Right kidney (tissue), 1 donor: ENCODE measurements at regions not wholly inside any gene's neighbourhood (a gene's known extent, or its start where the extent isn't known, plus 50 kb on each side); places are given as distances from the start of the nearest gene placed in this dataset.

ENCODE experiments used
- DNase-seq: peaks from one replicate; pipeline ENCODE4 v3.0.0-alpha.2; 2016

DNA sequence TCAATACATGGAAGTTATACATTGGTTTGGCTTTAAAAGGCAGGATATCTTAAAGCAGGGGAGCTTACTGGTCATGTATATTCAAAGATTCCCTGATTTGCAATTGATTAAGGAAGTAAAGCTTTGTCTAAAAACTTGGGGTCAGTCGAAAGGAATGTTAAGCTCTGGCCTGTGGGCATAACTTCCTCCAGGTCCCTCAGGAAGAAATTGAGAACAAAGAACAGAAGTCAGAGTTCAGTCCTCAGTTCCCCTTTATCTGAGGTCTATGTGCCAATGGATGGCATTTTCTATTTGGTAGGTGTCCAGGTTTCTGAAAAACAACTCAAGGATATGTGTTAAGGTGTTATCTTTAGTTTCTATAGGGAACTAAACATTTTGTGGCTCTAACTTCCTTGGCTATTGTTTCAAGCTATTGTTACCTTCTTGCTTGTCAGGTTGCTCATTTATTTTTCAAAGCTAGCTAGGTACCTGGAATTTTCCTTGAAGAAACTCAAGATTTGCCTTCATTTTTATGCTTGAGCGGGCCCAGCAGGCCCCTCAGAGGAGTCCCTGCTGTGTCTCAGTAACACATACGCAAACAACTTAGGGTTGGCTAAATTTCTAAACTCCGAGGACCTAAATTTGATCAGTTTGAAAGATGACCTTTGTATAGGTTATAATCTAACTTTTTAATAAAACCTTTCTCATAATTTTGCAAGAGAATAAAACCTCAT lies 135.0 kb upstream of the UBE2E2 start:
- DNase-seq: no peak

DNA sequence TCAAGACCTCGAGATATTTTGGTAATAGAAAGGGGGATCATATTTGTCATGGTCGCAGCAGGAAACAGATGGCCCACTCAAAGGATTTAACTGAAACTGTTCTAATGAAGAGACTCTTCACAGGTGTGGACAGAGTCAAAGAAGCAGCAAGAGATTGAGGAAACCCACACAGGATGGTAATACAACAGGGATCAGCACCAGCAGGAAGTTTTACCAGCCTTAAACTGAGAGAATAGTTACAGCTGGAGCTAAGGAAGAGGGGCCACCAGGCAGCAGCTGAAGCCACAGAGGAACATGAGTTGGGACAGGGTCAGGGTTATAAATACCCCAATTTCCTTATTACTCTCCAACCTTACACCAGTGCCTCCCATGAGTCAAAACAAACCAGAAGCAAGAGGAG lies 131.8 kb upstream of the UBE2E2 start:
- DNase-seq: no peak

DNA sequence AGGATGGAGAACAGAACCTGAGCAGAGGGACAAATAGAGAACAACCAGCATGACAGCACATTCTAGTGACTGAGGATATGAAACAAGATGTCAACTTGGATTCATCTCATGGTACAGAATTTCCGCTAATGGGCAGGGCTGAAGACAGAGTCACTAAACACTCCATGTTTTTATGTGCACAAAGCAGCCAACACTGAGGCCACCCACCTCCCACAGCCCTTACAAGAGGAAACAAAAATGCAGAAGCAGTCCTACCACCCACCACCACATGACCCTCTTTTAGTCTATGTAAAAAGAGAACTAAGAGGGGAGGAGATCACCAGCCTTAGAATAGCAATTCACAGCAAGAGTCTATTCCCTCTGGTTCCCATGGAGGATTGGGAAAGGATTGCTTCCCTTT lies 131.4 kb upstream of the UBE2E2 start:
- DNase-seq: no peak

DNA sequence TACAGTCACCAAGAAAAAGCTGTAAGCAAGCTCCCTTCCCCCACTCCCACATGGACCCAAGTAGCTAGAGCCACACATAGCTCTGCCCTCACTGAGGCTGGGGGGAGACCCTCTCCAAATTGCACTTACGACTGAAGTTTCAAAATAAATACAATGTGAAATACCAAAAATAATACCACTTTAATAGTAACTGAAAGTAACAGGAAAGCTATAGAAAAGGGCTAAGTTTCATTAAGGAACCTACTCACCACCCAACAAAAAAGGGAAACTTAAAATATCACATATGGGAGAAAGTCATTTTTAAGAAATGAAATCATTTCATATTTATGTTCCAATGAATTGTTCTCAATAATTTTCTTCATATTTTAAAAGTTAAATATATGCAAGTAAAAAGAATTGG lies 130.4 kb upstream of the UBE2E2 start:
- DNase-seq: no peak

DNA sequence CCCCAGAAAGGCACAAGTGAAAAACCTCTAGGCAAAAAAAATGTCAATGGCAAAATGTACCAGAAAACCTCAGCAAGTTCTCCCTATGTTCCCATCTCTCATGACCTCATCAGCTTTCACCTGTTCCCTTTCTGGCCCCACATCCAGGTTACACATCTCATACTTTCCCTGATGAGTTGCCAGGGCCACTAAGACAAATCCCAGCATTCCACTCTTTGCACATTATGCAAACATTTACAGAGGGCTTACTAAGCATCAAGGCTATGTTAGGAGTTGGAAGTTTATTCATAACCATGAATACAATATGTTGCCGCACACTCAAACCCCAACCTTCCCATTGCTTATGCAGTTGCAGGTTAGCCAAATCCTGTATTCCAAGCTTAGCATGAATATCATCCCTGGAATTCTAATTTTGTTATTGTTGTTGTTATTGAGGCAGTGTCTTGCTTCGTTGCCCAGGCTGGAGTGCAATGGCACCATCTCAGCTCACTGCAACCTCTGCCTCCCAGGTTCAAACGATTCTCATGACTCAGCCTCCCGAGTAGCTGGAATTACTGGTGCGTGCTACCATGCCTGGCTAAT lies 129.3 kb upstream of the UBE2E2 start:
- DNase-seq: no peak

DNA sequence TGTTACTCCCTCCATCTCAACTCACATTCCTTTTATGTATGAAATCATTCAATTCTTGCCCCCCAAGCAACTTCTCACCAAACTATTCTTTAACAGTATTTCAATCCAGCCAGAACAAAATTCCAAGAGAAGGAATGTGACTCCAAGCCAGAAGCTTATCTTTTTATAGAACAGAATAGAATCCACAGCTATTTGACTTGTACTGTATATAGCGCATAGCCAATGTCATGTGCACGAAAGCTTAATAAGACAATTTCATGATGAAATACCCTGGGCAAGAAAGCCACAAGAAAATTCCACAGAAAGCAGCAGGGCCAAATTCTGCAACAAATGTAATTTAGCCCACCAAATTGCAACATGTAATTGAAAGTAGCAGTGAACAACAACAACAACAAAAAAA lies 127.6 kb upstream of the UBE2E2 start:
- no peak for DNase-seq

DNA sequence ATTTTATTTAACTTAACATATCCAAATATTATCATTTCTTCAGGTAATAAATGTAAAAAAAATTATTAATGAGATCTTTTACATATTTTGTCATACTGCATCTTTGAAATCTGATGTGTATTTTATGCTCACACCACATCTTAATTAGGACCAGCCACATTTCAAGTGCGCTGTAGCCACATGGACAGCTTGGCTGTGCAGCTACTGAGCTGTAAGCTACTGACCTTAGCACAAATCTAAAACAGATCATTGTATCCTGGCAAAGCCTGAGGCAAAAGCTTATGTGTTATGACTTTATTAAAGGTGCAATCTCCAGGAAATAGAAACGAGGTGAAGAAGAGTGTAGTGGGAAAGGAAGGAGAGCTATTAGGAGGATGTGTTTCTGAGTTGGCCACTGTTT lies 126.7 kb upstream of the UBE2E2 start:
- no peak for DNase-seq

DNA sequence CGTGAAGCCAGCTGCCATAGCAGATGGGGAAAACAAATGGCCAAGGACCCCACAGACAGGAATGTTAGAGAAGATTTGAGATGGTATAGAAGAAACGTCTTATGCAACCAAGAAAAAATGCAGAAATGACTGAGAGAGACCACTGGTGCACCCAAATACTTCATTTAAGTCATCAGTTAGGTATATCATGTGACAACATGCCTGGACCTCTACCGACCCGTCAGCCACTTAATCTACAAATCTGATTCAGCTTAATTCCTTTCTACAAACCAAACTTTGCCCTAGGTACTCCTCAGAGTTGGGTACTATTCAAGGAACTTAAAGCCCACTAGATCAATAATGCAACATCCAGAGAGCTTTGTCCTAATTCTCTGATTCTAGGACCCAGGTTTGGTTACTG lies 126.0 kb upstream of the UBE2E2 start:
- DNase-seq: no peak

DNA sequence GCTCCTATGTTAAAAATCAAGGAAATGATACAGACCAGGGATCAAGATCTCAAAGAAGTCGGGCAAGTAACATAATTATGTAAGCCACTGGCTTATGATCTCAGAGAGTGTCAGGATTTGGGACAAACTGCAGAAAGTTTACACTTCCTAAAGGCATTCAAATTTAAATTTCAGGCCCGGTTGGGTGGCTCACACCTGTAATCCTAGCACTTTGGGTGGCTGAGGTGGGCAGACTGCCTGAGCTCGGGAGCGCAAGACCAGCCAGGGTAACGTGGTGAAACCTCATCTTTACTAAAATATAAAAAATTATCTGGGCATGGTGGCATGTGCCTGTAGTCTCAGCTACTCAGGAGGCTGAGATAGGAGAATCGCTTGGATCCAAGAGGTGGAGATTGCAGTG lies 124.4 kb upstream of the UBE2E2 start:
- no peak for DNase-seq

DNA sequence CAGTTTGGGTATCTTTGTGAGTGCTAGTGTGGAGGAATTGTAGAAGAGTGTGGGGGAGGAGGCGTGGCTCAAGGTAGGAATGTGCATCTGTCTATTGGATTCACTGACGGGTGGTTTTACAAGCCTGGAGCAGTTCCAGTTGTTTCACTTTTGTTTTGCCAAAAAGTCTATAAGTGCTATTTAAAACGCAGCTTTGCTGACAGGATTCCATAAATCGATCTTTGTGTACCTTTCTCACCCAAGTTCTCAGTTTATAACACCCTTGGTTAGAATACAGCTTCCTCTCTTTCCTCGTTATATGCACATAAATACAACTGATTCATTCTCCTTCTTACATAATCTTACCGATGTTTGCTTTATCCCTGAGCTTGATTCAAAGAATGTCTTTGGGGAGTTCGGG lies 123.2 kb upstream of the UBE2E2 start:
- no peak for DNase-seq

DNA sequence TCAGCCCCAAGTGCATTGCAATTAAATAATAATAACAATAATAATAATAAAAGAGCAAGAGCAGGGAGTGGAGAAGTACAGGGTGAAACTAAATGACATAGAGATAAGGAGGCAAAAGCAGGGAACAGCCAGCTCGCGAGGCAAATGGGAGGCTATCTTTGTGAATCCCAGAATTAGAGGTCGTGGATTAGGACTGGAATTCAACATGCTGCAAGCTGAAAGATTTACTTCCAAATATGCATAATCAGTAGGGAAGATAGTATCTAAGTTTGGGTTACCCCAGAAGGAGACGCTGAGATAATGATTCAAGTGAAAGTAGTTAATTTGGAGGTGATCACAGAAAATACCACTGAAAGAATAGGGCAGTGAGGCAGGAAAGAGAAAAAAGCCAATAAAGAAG lies 119.4 kb upstream of the UBE2E2 start:
- no peak for DNase-seq

DNA sequence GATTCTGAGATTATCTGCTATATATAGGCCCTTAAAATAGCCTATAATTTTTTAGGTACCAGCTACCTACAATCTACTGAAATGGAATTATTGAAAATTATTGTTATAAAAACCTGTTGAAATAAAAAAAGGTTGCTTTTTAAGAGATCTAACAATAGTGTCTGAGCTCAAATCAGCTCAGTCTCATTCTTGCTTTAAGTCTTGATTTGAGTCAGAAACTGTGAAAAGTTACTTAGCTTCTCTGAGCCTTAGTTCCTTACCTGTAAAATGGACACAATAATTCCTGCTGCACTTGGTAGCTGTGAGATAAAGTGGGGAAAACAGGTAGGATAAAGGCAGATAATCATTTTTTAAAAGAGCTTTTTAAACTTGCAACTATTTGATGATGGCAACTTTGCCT lies 118.8 kb upstream of the UBE2E2 start:
- DNase-seq: no peak

DNA sequence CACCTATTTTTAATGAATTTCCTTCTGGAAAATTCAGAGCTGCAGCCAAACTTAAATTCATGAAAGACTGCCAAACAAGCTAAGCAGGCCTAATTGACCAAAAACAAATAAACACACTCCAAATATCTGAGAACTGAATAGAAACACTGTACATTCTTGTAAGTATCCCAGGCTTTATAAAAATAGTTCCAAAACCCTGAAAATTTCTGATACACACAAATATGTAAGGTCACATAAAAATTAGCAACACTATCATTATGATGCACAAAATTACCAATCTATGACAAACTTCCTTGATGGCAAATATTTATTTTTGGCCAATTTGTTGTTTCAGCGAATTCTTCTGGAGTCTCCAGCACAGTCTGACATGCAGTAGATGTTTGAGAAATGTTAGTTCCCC lies 117.9 kb upstream of the UBE2E2 start:
- no peak for DNase-seq

DNA sequence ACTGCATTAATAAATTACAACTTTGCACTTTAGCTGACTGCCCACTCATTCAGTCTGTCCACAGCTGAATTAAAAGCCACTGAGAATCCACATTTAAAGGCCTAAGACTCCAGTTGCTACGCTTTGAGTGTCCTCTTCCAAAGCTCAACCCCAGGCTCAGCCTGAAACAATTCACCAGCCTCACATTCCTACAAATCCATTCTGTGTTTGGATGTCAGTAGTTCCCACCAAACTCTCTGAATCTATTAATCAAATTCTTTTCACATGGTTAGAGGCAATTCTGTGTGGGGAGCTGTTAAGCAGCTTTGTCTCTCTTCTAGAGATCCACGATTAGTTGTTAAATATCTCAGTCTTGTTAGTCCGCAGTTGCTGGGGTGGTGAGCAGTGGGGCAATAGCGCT lies 116.8 kb upstream of the UBE2E2 start:
- no peak for DNase-seq

DNA sequence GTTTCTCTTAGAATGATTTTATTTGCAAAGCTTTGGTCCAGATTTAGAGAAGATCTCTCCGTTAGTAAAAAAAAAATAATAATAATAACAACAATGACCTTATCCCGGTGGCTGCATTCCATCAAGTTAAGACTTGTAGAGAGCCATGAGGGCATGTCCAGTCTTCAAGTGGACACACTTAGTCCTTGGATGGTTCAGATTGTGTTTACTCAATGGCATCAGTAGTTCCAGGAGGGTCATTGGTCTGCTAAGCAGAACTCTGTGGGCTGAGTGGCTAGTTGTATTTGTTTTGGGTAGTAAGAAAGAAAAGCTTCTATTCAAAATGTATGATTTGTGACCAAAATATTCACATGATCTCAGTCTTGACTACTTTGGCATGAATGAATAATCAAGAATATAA lies 116.3 kb upstream of the UBE2E2 start:
- DNase-seq: no peak

DNA sequence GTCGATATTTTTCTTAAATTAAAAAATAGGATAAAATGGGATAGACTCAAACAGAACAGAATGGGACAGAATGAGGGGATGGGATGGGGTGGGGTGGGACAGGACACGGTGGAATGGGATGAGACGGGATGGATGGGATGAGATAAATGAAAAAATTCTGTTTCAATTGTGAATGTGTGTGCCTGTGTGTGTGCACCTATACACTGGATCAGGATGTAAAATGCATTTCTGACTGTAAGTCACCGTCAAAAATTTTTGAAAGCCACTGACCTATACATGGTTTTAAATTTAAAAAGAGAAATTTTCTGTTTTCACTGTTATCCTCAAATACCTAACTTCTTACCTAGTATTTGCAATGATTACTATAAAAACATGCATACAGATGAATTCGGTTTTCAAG lies 108.7 kb upstream of the UBE2E2 start:
- no peak for DNase-seq

DNA sequence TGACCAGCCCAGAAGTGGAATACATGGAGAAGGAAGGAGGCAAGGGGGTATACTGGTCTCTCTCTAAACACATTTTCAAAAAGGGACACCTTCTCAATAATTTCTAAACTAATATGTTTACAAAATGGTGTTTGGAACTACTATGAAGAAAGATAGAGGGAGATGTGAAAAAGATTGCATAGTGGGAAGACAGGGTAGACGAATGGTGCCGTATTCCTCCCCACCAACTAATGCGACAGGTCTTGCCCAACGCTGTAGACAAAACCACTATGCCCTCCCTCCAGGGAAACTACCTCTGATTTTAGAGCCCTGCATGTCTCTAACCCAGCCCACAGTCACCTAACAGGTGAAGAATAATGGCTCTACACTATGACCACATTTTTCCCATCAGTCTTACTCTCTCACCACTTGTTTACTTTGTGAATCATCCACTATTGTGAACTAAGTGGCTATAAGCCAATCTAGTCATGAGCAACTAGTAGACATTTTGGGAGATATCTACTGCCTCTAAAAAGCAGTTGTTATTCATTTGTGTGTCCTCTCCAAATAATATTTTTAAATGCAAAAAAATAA lies 108.2 kb upstream of the UBE2E2 start:
- no peak for DNase-seq

DNA sequence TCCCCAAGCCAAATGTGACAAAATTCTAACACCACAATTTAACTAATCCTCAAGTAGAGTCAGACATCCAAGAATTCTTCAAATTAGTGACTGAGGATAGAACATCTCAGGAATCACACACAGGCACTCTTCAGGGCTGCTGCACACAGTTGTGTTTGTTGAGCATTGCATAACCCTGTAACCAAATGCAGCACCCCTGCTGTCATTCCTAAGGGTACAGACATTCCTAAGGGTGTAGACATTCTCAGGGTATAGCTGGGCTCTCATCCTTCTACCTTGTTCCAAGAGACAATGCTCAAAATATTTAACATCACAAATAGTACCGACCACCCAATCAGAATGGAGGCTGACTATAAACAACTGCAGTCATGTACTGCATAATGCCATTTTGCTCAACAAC lies 107.1 kb upstream of the UBE2E2 start:
- no peak for DNase-seq

DNA sequence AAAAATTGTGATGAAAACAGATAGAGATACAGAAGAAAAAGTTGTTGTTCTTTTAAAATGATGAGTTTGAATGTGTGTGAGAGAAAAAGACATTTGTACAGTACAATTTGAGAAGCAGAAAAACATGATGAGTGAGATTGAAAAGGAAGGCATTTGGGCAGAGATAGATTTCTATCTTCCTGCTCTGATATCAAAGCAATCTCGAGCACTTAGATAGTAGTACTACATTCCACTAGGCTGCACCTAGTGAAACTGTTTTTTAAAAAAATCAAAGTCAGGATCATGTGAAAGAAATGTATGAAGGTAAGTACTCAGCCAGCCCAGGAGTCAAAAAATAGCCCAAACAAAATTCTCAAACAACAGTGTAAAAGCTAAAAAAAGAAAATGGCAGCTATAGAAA lies 104.1 kb upstream of the UBE2E2 start:
- DNase-seq: no peak

DNA sequence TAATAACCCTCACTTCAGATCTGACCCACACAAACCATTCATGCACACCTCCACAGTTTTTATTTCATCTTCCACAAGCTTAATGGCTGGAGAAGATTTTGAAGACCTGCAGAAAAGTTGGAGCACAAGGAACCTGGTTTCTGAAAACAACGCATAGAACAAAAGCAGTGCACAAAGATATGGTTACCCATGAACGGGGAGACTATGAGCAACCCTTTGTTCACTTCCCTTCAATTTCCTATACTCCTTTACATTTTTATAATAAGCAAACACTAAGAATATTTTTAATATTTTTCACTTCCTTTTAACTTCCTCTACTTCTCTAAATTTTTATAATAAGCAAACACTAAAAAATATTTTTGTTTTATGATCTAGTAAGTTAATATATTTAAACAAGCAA lies 103.5 kb upstream of the UBE2E2 start:
- no peak for DNase-seq

DNA sequence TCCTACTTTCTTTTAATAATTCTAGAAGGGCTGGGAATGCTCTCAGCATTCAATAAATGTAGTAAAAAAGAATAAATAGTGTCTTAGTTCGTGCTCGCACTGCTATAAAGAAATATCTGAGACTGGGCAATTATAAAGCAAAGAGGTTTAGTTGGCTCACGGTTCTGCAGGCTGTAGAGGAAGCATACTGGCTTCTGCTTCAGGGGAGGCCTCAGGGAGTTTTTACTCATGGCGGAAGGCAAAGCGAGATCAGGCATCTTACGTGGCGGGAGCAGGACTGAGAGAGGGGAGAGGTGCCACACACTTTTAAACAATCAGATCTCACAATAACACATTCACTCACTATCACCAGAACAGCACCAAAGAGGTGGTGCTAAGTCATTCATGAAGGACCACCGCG lies 103.0 kb upstream of the UBE2E2 start:
- DNase-seq: no peak

DNA sequence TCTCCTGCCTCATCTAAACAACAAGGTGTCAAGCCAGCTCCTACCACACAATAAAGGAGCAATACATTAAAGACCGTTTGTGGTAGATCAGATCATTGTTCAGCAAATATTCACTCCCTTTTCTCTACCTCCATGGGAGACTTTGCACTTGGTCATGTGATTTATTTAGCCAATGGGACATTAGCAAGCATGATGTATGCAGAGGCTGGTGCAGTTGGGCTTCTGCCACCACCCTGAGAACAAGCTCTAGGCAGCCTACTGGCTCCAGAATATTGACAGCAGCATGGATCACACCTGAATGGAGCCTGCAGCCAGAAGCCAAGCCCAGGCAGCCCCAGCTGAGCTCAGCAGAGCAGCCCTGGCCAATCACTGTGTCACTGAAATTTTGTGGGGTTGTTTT lies 99.4 kb upstream of the UBE2E2 start:
- no peak for DNase-seq

DNA sequence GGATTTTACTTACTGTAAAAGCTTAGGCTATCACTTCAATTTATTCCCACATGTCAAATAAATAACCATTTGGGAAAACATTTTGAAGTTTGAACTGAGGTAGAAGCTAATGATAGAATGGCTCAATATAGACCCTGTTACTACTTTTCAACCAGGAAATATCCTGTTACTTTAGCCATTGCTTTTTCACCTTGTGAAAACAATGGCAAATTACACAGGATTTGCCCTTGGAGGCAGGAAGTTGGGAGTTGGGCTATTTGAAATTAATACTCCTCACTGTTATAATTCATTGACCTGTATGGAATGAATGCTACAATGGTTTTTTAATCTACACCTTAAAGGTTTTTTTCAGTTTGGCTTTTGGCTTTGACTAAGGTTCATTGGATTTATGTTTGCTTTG lies 98.1 kb upstream of the UBE2E2 start:
- no peak for DNase-seq

DNA sequence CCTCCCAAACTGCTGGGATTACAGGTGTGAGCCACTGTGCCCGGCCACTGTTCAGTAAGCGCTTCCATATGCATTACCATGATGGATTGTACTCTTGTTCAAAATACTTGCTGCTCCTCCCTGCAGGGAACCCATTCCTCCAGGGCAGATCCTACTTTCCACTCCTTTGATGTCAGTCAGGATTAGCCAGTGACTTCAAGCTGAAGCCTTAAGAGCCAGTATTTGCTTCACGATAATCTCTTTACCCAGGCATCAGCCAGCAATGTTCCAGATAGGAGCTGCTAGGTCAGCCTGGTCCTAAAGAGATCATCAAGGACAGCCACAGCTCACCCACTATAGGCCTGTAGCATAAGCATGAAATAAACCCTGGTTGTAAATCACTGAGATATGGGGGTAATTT lies 96.5 kb upstream of the UBE2E2 start:
- no peak for DNase-seq

DNA sequence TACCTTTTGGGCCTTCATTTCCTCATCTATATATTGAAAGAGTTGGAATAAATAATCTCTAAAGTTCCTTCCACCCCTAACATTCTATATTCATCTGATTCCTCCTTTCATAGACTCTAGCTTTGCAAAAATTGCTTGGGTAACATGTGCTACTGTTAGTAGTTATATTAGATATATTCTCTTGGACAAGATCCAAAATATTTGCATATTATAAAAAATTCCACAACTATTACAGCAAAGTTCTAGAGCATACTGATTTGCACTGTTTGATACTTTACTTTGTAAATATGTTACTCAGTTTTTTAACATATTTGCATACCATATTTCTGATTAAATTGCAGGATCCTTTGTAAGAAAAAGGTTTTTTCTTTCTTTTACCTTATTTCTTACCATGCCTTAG lies 95.9 kb upstream of the UBE2E2 start:
- DNase-seq: no peak
